ENCODE measurements at regions not wholly inside any gene's neighbourhood (a gene's known extent, or its start where the extent isn't known, plus 50 kb on each side); places are given as distances from the start of the nearest gene placed in this dataset.

- TF ChIP-seq CREB1 (IDR thresholded peaks at IDR 0.05; ENCODE audit: low read depth): no peak
- no peak for TF ChIP-seq EP300 (IDR thresholded peaks at IDR 0.05; ENCODE audit: borderline replicate concordance)
- TF ChIP-seq YY1 (IDR thresholded peaks at IDR 0.05; ENCODE audit: low read depth): no peak
- TF ChIP-seq CEBPB (IDR thresholded peaks at IDR 0.05): no peak
- TF ChIP-seq TEAD4 (IDR thresholded peaks at IDR 0.05): no peak
- no peak for TF ChIP-seq FOXM1 (IDR thresholded peaks at IDR 0.05; ENCODE audit: borderline replicate concordance, low read depth)
- TF ChIP-seq RAD21 (IDR thresholded peaks at IDR 0.05; ENCODE audit: low read depth): no peak
- TF ChIP-seq EGR1 (IDR thresholded peaks at IDR 0.05): no peak
- TF ChIP-seq TAF1 (IDR thresholded peaks at IDR 0.05; ENCODE audit: low read depth): no peak
- no peak for TF ChIP-seq MAX (IDR thresholded peaks at IDR 0.05)
- TF ChIP-seq TCF12 (IDR thresholded peaks at IDR 0.05; ENCODE audit: low read depth): no peak
- TF ChIP-seq ZBTB7A (IDR thresholded peaks at IDR 0.05; ENCODE audit: low read depth): no peak
- TF ChIP-seq NFIC (IDR thresholded peaks at IDR 0.05): no peak
- TF ChIP-seq REST (IDR thresholded peaks at IDR 0.05; ENCODE audit: low read depth): no peak
Measured at GRCh38 chr13:74870865-74871264, 611.1 kb downstream of the TBC1D4 start.

All from Ishikawa (cell line).